ENCODE measurements at regions not wholly inside any gene's neighbourhood (a gene's known extent, or its start where the extent isn't known, plus 50 kb on each side); places are given as distances from the start of the nearest gene placed in this dataset.

GRCh38 chr20:22794200-22794599 lies 209.8 kb upstream of the FOXA2 start:
- DNase-seq (ENCODE audit: low spot score) = no peak

- DNase-seq (ENCODE audit: low spot score) = no peak
Measured at GRCh38 chr20:22795433-22795832, 211.1 kb upstream of the FOXA2 start.

- no peak for DNase-seq (ENCODE audit: low spot score)
Measured at GRCh38 chr20:22795871-22796270, 211.5 kb upstream of the FOXA2 start.

- no peak for DNase-seq (ENCODE audit: low spot score)
Measured at GRCh38 chr20:22796469-22797077, 212.2 kb upstream of the FOXA2 start.

GRCh38 chr20:22797103-22797502 lies 212.7 kb upstream of the FOXA2 start:
- DNase-seq (ENCODE audit: low spot score) = no peak

- no peak for DNase-seq (ENCODE audit: low spot score)
Measured at GRCh38 chr20:22799687-22800086, 215.3 kb upstream of the FOXA2 start.

GRCh38 chr20:22800129-22800528 lies 215.8 kb upstream of the FOXA2 start:
- DNase-seq (ENCODE audit: low spot score) = no peak

GRCh38 chr20:22801528-22801927 lies 217.2 kb upstream of the FOXA2 start:
- DNase-seq (ENCODE audit: low spot score) = no peak

GRCh38 chr20:22802296-22802695 lies 217.9 kb upstream of the FOXA2 start:
- DNase-seq (ENCODE audit: low spot score) = no peak

GRCh38 chr20:22805219-22805618 lies 220.8 kb upstream of the FOXA2 start:
- no peak for DNase-seq (ENCODE audit: low spot score)

- DNase-seq (ENCODE audit: low spot score) = no peak
Measured at GRCh38 chr20:22805996-22806395, 221.6 kb upstream of the FOXA2 start.

- DNase-seq (ENCODE audit: low spot score) = no peak
Measured at GRCh38 chr20:22807045-22807444, 222.7 kb upstream of the FOXA2 start.

GRCh38 chr20:22807646-22808244 lies 223.4 kb upstream of the FOXA2 start:
- no peak for DNase-seq (ENCODE audit: low spot score)

GRCh38 chr20:22808628-22809027 lies 224.3 kb upstream of the FOXA2 start:
- DNase-seq (ENCODE audit: low spot score) = no peak

- no peak for DNase-seq (ENCODE audit: low spot score)
Measured at GRCh38 chr20:22810030-22810429, 225.1 kb upstream of the SSTR4 start.

GRCh38 chr20:22810626-22811569 lies 224.2 kb upstream of the SSTR4 start:
- DNase-seq (ENCODE audit: low spot score) = no peak

GRCh38 chr20:22814471-22815205 lies 220.5 kb upstream of the SSTR4 start:
- no peak for DNase-seq (ENCODE audit: low spot score)

- no peak for DNase-seq (ENCODE audit: low spot score)
Measured at GRCh38 chr20:22815206-22815551, 219.9 kb upstream of the SSTR4 start.

GRCh38 chr20:22815603-22816315 lies 219.4 kb upstream of the SSTR4 start:
- DNase-seq (ENCODE audit: low spot score) = no peak

GRCh38 chr20:22818636-22819035 lies 216.5 kb upstream of the SSTR4 start:
- no peak for DNase-seq (ENCODE audit: low spot score)

- DNase-seq (ENCODE audit: low spot score) = no peak
Measured at GRCh38 chr20:22819112-22819511, 216.0 kb upstream of the SSTR4 start.

- DNase-seq (ENCODE audit: low spot score) = no peak
Measured at GRCh38 chr20:22819784-22820183, 215.3 kb upstream of the SSTR4 start.

Data from cerebellar cortex (tissue), 1 donor.